ENCODE measurements at regions not wholly inside any gene's neighbourhood (a gene's known extent, or its start where the extent isn't known, plus 50 kb on each side); places are given as distances from the start of the nearest gene placed in this dataset.

GRCh38 chr15:24878153-24878552 is 76.6 kb upstream of the SNRPN start:
- Mint-ChIP-seq H3K27ac (ENCODE audit: unreplicated experiment) (no peak overlapping the region), H3K4me1 (no peaks in the 10 kb centered on the region), H3K4me3 (no peak overlapping the region), H3K27me3 (ENCODE audit: low read depth) (no peaks in the 10 kb centered on the region), H3K9me3 (peaks cover 13% of the 10 kb centered on the region), H3K36me3 (ENCODE audit: low read depth) (peaks cover 8% of the 10 kb centered on the region)
- DNase-seq (ENCODE audit: low read depth, low spot score) = no peak
- no peak for TF ChIP-seq CTCF (conservative IDR thresholded peaks at IDR 0.05)

- no peak for DNase-seq (ENCODE audit: low read depth, low spot score)
- Mint-ChIP-seq H3K27ac (ENCODE audit: unreplicated experiment) (no peak overlapping the region), H3K4me3 (no peak overlapping the region), H3K36me3 (ENCODE audit: low read depth) (peaks cover 5% of the 10 kb centered on the region), H3K4me1 (no peaks in the 10 kb centered on the region), H3K9me3 (peaks cover 10% of the 10 kb centered on the region), H3K27me3 (ENCODE audit: low read depth) (no peaks in the 10 kb centered on the region)
- TF ChIP-seq CTCF (conservative IDR thresholded peaks at IDR 0.05) = no peak
These were observed 75.3 kb upstream of the SNRPN start for GRCh38 chr15:24879492-24879891.

GRCh38 chr15:24880663-24881062 is 74.1 kb upstream of the SNRPN start:
- no peak overlapping the region for H3K4me3 Mint-ChIP-seq

GRCh38 chr15:24886538-24886937 is 68.2 kb upstream of the SNRPN start:
- TF ChIP-seq CTCF (conservative IDR thresholded peaks at IDR 0.05) = no peak
- DNase-seq (ENCODE audit: low read depth, low spot score) = no peak
- H3K4me1 Mint-ChIP-seq = no peaks in the 10 kb centered on the region
- no peaks in the 10 kb centered on the region for H3K27me3 Mint-ChIP-seq (ENCODE audit: low read depth)
- H3K9me3 Mint-ChIP-seq = peaks cover 3% of the 10 kb centered on the region
- H3K4me3 Mint-ChIP-seq = no peak overlapping the region
- no peak overlapping the region for H3K27ac Mint-ChIP-seq (ENCODE audit: unreplicated experiment)
- H3K36me3 Mint-ChIP-seq (ENCODE audit: low read depth) = peaks cover 9% of the 10 kb centered on the region

More at GRCh38 chr15:24880663-24881062, 74.1 kb upstream of the SNRPN start:
- H3K27me3 Mint-ChIP-seq (ENCODE audit: low read depth) = no peaks in the 10 kb centered on the region
- H3K4me1 Mint-ChIP-seq = no peaks in the 10 kb centered on the region
- TF ChIP-seq CTCF (conservative IDR thresholded peaks at IDR 0.05) = no peak
- H3K9me3 Mint-ChIP-seq = peaks cover 7% of the 10 kb centered on the region
- peaks cover 3% of the 10 kb centered on the region for H3K36me3 Mint-ChIP-seq (ENCODE audit: low read depth)
- DNase-seq (ENCODE audit: low read depth, low spot score) = no peak
- no peak overlapping the region for H3K27ac Mint-ChIP-seq (ENCODE audit: unreplicated experiment)

GRCh38 chr15:24898715-24899272 is 56.0 kb upstream of the SNRPN start:
- no peak overlapping the region for H3K4me3 Mint-ChIP-seq
- peaks cover 10% of the 10 kb centered on the region for H3K9me3 Mint-ChIP-seq
- no peak for TF ChIP-seq CTCF (conservative IDR thresholded peaks at IDR 0.05)
- no peak for DNase-seq (ENCODE audit: low read depth, low spot score)
- peaks cover 11% of the 10 kb centered on the region for H3K4me1 Mint-ChIP-seq
- H3K27ac Mint-ChIP-seq (ENCODE audit: unreplicated experiment) = peak overlapping the region; percentile 15
- H3K36me3 Mint-ChIP-seq (ENCODE audit: low read depth) = peaks cover 8% of the 10 kb centered on the region
- H3K27me3 Mint-ChIP-seq (ENCODE audit: low read depth) = no peaks in the 10 kb centered on the region

All from neural crest cell (in vitro differentiated cells).